A673 (cell line): ENCODE measurements at regions not wholly inside any gene's neighbourhood (a gene's known extent, or its start where the extent isn't known, plus 50 kb on each side); places are given as distances from the start of the nearest gene placed in this dataset.
"Not testable (repeated sequence)": the region's sequence is repeated elsewhere in the genome, so short reads cannot be mapped to it uniquely, and the experiment has no call there.

Source experiments
- EZH2 ChIP-seq: fragments of 200-600 bp; sonication (generic); IDR thresholded peaks from 2 replicates; pipeline ENCODE4 v1.6.1; 2017; ENCODE audit warnings: borderline replicate concordance, low read depth, mild to moderate bottlenecking, mixed read lengths, antibody characterized with exemption, low read length; ENCODE audit not compliant: poor library complexity, severe bottlenecking
- TF ChIP-seq, protein P1 (sequence below): fragments of 300-800, 200-600 bp; sonication (generic); conservative IDR thresholded peaks from 2 replicates; pipeline ENCODE4 v1.5.1; 2017; ENCODE audit warnings: low read depth, mild to moderate bottlenecking, antibody characterized with exemption, low read length, moderate library complexity, mixed read lengths

GRCh38 chr1:38770516-38771173 is 88.9 kb downstream of the RRAGC start:
- TF ChIP-seq, protein P1, sequence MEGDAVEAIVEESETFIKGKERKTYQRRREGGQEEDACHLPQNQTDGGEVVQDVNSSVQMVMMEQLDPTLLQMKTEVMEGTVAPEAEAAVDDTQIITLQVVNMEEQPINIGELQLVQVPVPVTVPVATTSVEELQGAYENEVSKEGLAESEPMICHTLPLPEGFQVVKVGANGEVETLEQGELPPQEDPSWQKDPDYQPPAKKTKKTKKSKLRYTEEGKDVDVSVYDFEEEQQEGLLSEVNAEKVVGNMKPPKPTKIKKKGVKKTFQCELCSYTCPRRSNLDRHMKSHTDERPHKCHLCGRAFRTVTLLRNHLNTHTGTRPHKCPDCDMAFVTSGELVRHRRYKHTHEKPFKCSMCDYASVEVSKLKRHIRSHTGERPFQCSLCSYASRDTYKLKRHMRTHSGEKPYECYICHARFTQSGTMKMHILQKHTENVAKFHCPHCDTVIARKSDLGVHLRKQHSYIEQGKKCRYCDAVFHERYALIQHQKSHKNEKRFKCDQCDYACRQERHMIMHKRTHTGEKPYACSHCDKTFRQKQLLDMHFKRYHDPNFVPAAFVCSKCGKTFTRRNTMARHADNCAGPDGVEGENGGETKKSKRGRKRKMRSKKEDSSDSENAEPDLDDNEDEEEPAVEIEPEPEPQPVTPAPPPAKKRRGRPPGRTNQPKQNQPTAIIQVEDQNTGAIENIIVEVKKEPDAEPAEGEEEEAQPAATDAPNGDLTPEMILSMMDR, result not testable (repeated sequence)
- TF ChIP-seq EZH2, result not testable (repeated sequence)
